Medulla oblongata (tissue), 1 donor: ENCODE measurements at regions not wholly inside any gene's neighbourhood (a gene's known extent, or its start where the extent isn't known, plus 50 kb on each side); places are given as distances from the start of the nearest gene placed in this dataset.
"Not testable (repeated sequence)": the region's sequence is repeated elsewhere in the genome, so short reads cannot be mapped to it uniquely, and the experiment has no call there.

Experiments used
- DNase-seq: peaks from one replicate; pipeline ENCODE4 v3.0.0-alpha.2; 2015; ENCODE audit errors: extremely low spot score

DNA sequence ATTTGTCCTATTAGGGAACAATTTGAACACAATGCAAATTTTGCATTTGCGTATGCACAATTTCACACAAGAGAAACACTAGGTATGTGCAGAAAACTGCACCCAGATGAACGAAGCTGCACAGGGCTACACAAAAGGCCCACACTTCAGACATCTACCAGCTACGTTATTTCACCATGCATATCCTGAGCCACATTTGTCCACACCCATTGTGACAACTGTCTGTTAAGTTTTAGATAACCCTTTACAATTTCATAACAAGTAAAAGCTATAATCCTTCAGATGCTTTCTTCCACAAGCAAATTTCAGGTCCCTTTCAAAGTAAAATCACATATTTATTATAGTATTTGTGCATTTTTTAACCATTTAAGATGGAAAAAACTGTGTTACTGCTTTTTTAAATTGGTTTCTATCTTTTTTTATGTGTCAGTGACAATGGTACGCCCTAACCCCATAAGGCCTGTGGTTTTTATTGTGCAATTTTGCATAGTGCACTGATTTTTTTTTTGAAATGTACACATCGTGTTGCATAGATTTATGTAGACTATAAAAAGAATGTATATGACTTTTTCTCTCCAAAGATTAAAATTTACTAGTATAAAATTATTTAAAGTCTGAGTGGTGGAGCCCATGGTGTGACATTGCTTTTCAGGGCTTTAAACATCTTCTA is 87.8 kb upstream of the BTG1 start:
- DNase-seq: no peak

DNA sequence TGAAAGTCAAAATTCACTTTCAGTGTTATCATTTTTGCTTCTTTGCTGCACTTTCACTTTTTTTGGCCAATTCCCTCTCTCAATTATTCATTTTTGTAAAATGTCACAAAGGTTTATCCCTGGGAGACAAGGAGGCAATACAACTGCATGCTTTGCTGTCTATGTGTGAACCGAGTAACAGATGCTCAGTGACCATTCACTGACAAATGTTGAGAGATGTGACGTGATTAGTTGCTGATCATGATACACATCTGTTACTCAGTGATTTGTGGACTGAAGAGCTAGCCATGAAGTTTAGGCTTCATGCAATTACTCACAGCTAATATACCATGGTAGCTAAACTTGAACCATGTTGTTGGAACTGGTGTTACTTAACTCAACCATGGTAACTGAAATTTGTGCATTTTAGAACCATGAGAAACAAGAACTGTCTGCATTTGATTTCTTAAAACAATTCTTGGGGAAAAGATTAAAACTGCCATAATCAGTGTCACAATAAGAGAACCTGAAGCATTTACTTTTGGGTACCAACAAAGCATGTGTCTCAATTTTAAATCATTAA is 86.8 kb upstream of the BTG1 start:
- not testable (repeated sequence) for DNase-seq

DNA sequence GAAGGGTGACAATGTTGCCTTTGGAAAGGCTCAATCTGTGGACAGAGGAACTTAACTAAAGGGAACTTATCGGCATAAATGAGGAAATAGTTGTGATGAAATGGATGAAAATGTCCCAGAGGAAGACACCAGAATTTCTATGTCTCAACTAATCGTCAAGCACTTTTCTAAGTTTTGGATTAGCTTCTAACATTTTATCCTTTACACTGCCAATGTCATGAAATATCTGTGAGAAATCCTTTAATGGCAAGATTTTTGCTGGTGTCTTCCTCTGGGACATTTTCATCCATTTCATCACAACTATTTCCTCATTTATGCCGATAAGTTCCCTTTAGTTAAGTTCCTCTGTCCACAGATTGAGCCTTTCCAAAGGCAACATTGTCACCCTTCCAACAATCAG is 86.3 kb upstream of the BTG1 start:
- peak; percentile 53 for DNase-seq

- DNase-seq: not testable (repeated sequence)
Observed at GRCh38 chr12:92231532-92231931, 85.9 kb upstream of the BTG1 start.

DNA sequence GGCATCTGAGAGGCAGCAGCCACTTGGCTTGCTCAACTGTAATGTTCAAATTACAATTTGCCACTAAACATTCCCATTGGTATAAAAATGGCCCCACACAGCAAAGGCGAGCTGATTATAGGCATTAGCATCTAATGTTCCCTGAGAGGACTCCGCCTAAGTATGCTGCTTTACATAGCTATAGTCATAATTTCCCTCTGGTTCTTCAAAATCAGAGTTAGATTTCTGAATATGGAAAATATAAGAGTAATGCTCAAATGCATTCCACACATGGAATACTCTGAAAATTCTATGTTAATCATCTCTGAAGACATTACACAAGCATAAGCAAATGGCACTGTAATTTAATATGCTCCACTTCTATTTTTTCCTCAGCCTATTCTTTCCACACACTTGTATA is 83.7 kb upstream of the BTG1 start:
- DNase-seq: no peak

GRCh38 chr12:92226961-92227360 is 81.3 kb upstream of the BTG1 start:
- DNase-seq: no peak

DNA sequence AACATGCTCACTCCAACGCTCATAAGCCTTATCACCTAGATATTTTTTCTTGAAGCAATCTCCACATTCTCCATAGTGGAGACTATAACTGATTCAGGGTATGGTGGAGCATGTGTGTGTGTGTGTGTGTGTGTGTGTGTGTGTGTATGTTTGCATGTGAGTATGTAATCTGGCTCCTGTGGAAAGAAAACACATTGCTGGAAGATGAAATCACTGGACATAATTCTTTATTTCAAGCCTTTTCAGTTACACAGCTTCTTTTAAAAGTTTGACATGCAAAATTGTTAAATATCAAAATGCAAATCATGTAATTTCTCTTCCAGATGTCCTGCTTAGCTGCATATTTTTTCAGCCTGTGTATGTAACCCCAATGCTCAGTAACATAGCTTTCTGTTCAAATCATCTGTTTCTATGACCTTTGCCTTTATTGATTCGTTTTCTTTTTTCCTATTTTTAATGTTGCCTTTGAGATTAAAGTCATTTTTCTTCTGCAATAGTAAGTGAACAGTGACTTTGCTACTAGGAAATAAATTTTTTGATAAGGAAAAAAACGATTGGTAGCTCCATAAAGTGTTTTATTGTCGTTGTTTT is 80.5 kb upstream of the BTG1 start:
- no peak for DNase-seq

- no peak for DNase-seq
Observed at GRCh38 chr12:92224685-92225331, 79.2 kb upstream of the BTG1 start.

- no peak for DNase-seq
Observed at GRCh38 chr12:92223481-92223880, 77.8 kb upstream of the BTG1 start.

DNA sequence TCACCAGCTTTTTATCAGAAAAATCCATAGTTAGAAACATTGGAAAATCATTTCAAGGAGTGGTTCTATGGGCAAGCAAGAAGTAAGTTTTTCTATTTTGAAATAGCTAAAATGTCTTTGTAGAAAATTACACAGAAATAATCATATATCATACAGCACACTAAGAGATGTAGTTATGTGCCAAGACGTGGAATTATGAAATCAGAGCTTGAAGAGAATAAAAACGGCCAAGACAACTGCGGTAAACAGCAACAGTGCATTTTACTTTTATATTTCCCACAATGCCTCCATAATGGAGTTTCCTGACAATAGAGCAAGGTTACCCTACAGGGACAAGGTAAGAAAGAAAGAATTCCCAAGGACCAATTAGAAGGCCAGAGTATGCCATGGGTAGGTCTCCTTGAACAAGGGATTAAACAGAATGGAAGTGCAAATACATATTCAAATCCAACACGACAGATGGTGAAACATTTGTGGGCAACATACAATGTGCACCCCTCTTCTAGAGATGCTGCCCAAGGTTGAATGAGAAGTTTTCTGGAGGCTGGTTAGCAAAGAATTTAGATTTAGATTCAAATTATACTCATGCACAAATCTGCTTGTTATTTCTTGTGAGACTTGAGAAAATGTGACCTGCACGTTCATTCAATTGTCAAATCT is 76.1 kb upstream of the BTG1 start:
- DNase-seq: no peak

GRCh38 chr12:92218394-92219077 is 72.9 kb upstream of the BTG1 start:
- DNase-seq: no peak

DNA sequence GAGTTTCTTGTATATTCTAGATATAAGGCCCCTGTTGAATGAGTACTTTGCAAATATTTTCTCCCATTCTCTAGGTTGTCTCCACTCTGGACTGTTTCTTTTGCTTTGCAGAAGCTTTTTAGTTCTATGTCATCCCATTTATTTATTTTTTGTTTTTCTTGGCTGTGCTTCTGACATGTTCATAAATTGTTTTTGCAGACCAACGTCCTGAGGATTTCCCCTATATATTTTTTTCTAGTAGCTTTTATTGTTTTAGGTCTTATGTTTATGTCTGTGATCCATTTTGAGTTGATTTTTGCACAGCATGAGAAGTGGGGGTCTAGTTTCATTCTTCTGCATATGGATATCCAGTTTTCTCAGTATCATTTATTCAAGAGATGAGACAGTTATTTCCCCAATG is 70.4 kb upstream of the BTG1 start:
- no peak for DNase-seq

GRCh38 chr12:92215358-92215757 is 69.7 kb upstream of the BTG1 start:
- no peak for DNase-seq

DNA sequence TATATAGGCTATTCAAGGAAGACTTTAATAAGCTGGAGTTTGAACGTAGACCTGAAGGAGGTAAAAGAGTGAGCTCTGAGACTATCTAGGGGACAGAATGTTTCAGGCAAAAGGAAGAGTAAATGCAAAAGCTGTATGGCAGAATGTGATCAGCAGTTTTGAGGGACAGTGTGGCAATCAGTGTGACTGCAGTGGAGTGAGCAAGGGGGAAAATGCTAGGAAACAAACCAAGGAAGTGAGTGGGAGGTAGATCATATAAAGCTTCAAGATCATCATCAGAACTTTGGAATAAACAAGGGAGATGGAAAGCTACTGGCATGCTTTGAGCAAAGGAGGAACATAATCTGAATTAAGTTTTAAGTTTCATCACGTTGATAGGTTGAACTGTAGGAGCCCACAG is 67.5 kb upstream of the BTG1 start:
- DNase-seq: no peak

DNA sequence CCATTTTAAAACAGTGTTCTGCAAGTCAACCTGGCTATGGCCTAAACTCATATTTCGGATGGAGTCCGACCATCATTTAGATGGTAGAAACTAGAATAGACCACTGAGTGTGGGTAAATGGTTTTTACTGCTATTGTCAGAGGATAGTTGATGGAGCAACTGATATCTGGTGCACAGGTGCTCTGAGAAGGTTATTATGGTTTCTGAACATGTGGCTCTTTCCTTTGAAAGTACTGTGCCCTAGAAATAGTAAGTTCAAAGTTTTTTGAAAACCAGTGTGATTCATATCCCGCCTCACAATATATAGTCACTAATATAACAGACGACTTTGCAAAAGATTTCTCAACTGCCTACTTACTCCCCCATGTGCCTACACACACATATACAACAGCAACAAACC is 64.4 kb upstream of the BTG1 start:
- no peak for DNase-seq

- DNase-seq: peak; percentile 76
Observed at GRCh38 chr12:92208613-92209121, 63.0 kb upstream of the BTG1 start.

GRCh38 chr12:92206596-92206995 is 61.0 kb upstream of the BTG1 start:
- DNase-seq: no peak

GRCh38 chr12:92206011-92206410 is 60.4 kb upstream of the BTG1 start:
- no peak for DNase-seq

DNA sequence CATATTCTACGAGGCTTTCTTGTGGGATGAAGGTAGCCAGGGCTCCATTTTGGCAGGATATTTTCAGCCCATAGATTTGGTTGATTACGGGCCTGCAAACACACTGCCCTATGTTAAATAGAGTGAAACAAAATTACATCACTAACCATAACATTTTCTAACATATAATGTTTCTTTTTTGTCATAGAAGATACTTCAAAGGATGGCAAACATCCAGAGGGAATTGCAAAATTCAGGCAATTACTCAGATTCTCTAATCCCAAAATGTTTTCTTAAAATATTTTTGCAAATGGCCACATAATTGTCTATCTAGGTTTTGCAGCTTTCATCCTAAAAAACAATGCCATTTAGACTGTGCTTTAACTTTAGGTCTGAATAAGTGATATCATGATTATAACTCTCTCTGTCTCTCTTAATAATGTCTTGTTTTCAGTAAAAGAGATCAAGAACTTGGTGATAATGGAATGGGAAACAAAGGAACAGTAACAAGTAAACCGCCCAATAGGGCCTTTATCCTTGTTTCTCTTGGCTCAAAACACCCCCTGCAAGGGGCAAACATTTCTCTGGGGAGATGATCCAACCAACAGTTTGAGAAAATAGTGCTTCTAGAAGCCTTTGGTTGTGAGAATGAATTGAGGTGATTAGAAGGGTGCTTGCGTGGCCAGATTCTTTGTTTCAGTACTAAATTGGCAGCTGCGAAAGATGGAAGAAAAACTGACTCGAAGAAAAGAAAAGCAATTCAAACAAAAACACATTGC is 54.4 kb upstream of the BTG1 start:
- DNase-seq: no peak

DNA sequence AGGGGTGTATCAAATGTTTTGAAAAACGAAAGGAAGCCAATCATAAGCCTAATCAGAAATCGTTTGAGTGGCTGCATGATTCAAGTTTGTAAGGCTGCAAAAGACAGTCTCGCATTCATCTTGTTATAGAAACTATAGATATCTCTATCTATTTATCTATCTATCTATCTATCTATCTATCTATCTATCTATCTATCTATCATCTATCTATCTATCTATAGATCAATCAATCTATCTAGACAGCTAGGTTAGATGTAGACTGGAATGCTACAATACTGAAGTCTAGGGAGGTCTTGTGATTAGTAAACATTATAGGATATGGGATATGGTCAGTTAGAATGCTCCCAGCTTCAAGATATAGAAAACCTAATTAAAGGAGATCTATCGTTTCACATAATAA is 52.2 kb upstream of the BTG1 start:
- no peak for DNase-seq

DNA sequence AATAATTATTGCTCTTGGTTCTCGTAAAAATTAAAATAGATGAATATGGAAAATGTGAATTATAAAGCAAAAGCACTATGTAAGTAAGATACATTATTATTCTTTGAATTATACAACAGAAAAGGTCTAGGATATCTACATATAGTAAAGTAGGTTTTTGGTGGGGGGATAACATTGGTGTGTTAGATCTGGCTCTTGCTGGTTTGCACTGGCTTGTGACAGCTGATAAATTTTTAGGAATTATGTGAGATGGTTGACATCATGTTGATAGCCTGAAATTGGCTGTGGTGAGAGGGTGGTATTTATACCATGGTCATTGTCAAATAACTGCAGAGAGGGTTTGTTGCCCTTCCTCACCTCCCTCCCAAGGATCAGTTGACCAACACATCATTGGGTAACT is 50.7 kb upstream of the BTG1 start:
- no peak for DNase-seq
